ENCODE measurements at regions not wholly inside any gene's neighbourhood (a gene's known extent, or its start where the extent isn't known, plus 50 kb on each side); places are given as distances from the start of the nearest gene placed in this dataset.

- TF ChIP-seq CTCF (IDR thresholded peaks at IDR 0.05) (no peak), POLR2A (IDR thresholded peaks at IDR 0.05) (no peak)
These were observed 65.6 kb upstream of the RAB6C start for GRCh38 chr2:129913695-129914495.

Data from right lobe of liver (tissue), 4 donors.